Upper lobe of left lung (tissue), 4 donors: ENCODE measurements at regions not wholly inside any gene's neighbourhood (a gene's known extent, or its start where the extent isn't known, plus 50 kb on each side); places are given as distances from the start of the nearest gene placed in this dataset.

Experiments
- CTCF ChIP-seq, 6 experiments: fragments of 450-650 bp in 4 of 6; fragments of 200-600 bp in 2 of 6; sonication (generic) in 2 of 6; IDR thresholded peaks; one replicate each; pipeline ENCODE4 v1.5.1; 2016 to 2019; ENCODE audit warnings: antibody characterized with exemption in 6 of 6
- EP300 ChIP-seq, 4 donors: sonication (generic); formaldehyde crosslinking; IDR thresholded peaks; one replicate each; pipeline ENCODE4 v1.5.1; 2017; ENCODE audit warnings: antibody characterized with exemption in 4 of 4, control low read depth in 2 of 4
- POLR2A ChIP-seq, 4 donors: fragments of 450-650 bp; IDR thresholded peaks; one replicate each; pipeline ENCODE4 v1.5.1; 2016 to 2017; ENCODE audit warnings: antibody characterized with exemption in 4 of 4, mild to moderate bottlenecking in 2 of 4
- POLR2AphosphoS5 ChIP-seq, 2 donors: sonication (generic); formaldehyde crosslinking; IDR thresholded peaks; one replicate each; pipeline ENCODE4 v1.5.1; 2017; ENCODE audit warnings: antibody characterized with exemption in 2 of 2

DNA sequence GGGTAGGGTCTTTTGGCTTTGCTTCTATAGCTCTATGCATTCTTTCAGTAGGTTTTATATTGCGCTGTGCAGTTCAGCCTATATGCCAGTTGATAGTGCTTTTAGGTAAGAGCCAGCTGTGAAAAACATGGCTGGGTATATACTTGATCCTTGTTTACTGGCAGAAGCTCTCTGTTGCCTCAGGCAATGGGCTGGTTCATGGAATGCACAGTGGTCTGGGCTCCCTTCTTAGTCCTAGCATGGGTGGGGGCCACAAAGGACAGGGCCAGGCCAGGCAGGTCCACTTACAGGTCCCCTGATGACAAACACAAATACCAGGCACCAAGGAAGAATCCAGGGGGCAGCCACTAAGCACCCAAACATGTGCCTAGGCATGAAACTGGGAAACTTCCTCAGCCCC lies 240.7 kb downstream of the SEC23A start:
- TF ChIP-seq EP300 (IDR thresholded peaks at IDR 0.05) (no peak), POLR2AphosphoS5 (IDR thresholded peaks at IDR 0.05) (no peak), CTCF (IDR thresholded peaks at IDR 0.05) (no peak), POLR2A (IDR thresholded peaks at IDR 0.05) (no peak)
